ENCODE measurements at regions not wholly inside any gene's neighbourhood (a gene's known extent, or its start where the extent isn't known, plus 50 kb on each side); places are given as distances from the start of the nearest gene placed in this dataset.

GRCh38 chr11:122331079-122331478 is 215.1 kb upstream of the BLID start:
- 71 to 83% (median 73%) methylated on average over 1 of the region's 1 CpG for WGBS, 4 donors
- H3K4me3 ChIP-seq = no peak overlapping the region
- H3K36me3 ChIP-seq (replicated peaks in 1 of 2) = no peaks in the 10 kb centered on the region
- H3K27ac ChIP-seq = no peak overlapping the region
- TF ChIP-seq, protein P1, sequence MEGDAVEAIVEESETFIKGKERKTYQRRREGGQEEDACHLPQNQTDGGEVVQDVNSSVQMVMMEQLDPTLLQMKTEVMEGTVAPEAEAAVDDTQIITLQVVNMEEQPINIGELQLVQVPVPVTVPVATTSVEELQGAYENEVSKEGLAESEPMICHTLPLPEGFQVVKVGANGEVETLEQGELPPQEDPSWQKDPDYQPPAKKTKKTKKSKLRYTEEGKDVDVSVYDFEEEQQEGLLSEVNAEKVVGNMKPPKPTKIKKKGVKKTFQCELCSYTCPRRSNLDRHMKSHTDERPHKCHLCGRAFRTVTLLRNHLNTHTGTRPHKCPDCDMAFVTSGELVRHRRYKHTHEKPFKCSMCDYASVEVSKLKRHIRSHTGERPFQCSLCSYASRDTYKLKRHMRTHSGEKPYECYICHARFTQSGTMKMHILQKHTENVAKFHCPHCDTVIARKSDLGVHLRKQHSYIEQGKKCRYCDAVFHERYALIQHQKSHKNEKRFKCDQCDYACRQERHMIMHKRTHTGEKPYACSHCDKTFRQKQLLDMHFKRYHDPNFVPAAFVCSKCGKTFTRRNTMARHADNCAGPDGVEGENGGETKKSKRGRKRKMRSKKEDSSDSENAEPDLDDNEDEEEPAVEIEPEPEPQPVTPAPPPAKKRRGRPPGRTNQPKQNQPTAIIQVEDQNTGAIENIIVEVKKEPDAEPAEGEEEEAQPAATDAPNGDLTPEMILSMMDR (IDR thresholded peaks at IDR 0.05) = no peak
- TF ChIP-seq POLR2A (IDR thresholded peaks at IDR 0.05) = no peak
- H3K9me3 ChIP-seq (replicated peaks in 1 of 3) = no peaks in the 10 kb centered on the region
- H3K27me3 ChIP-seq = no peaks in the 10 kb centered on the region
- intact Hi-C loops (cut with DNase I) = no loop called here
- DNase-seq = no peak
- H3K4me1 ChIP-seq (replicated peaks in 1 of 2) = no peaks in the 10 kb centered on the region

- no peak overlapping the region for H3K27ac ChIP-seq
- TF ChIP-seq, protein P1 (IDR thresholded peaks at IDR 0.05) = no peak
- TF ChIP-seq POLR2A (IDR thresholded peaks at IDR 0.05) = no peak
- no peak overlapping the region for H3K4me3 ChIP-seq
- intact Hi-C loops (cut with DNase I) = no loop called here
- H3K36me3 ChIP-seq (replicated peaks in 1 of 2) = no peaks in the 10 kb centered on the region
- no peak for DNase-seq
- no peaks in the 10 kb centered on the region for H3K27me3 ChIP-seq
- H3K4me1 ChIP-seq (replicated peaks in 1 of 2) = no peaks in the 10 kb centered on the region
- no peaks in the 10 kb centered on the region for H3K9me3 ChIP-seq (replicated peaks in 1 of 3)
- WGBS, 4 donors = 85 to 88% (median 87%) methylated on average over 5 of the region's 5 CpGs
Observed at GRCh38 chr11:122330279-122330965, 214.4 kb upstream of the BLID start.

- intact Hi-C loops (cut with DNase I) = no loop called here
- no peak for TF ChIP-seq POLR2A (IDR thresholded peaks at IDR 0.05)
- TF ChIP-seq, protein P1 (IDR thresholded peaks at IDR 0.05) = no peak
- Histone ChIP-seq H3K27ac (no peak overlapping the region), H3K4me3 (no peak overlapping the region), H3K36me3 (replicated peaks in 1 of 2) (no peaks in the 10 kb centered on the region), H3K4me1 (replicated peaks in 1 of 2) (no peaks in the 10 kb centered on the region), H3K9me3 (replicated peaks in 1 of 3) (no peaks in the 10 kb centered on the region), H3K27me3 (no peaks in the 10 kb centered on the region)
- WGBS, 4 donors = 50 to 68% (median 55%) methylated on average over 2 of the region's 2 CpGs
- DNase-seq = no peak
Observed at GRCh38 chr11:122327528-122327927, 211.5 kb upstream of the BLID start.

DNA sequence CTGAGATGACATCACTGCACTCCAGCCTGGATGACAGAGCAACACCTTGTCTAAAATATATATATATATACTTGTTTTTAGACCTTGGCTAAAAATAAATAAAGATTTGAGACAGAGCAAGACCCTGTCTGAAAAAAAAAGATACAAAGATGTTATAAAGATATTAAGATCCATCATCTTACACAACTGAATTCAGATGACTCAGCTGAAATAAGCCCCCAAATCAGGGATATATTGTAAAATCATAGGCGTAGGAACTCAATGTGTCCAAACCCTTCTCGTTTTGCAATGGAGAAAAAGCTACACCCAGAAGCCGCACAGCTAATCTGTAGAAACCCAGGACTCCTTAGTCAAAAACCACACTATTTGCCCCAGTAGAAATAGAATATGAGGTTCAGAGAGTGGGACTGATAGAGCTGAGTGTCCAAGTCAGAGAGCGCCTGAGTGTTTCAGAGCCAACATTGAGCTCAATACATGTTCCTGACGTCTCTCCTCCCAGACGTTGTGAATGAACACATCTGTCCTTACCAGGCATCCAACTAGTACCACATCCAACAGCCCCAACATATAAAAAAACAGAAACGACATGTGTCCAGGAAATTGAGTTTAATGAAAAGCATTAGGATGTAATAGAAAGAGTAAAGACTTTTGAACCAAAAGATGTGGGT is 207.9 kb upstream of the BLID start:
- no peak for DNase-seq
- H3K4me1 ChIP-seq (replicated peaks in 1 of 2) = peaks cover 0 to 6% of the 10 kb centered on the region in 2 donors
- H3K4me3 ChIP-seq = no peak overlapping the region
- 66 to 80% (median 73%) methylated on average over 7 of the region's 7 CpGs for WGBS, 4 donors
- H3K9me3 ChIP-seq (replicated peaks in 1 of 3) = no peaks in the 10 kb centered on the region
- H3K27me3 ChIP-seq = no peaks in the 10 kb centered on the region
- no peak for TF ChIP-seq POLR2A (IDR thresholded peaks at IDR 0.05)
- TF ChIP-seq, protein P1 (IDR thresholded peaks at IDR 0.05) = no peak
- intact Hi-C loops (cut with DNase I) = no loop called here
- H3K27ac ChIP-seq = no peak overlapping the region
- no peaks in the 10 kb centered on the region for H3K36me3 ChIP-seq (replicated peaks in 1 of 2)

All from adrenal gland (tissue), 9 donors.